SIG-M5 treated with dmso at 0.1 percent for 504 hours (cell line): ENCODE measurements at regions not wholly inside any gene's neighbourhood (a gene's known extent, or its start where the extent isn't known, plus 50 kb on each side); places are given as distances from the start of the nearest gene placed in this dataset.

Experiments used
- DNase-seq: peaks from one replicate; lab custom pipeline; 2025; ENCODE audit not compliant: unreplicated experiment; lab: John Stamatoyannopoulos, UW

- DNase-seq = no peak
Measured at GRCh38 chr20:2234598-2235191, 61.1 kb upstream of the TGM3 start.

- no peak for DNase-seq
Measured at GRCh38 chr20:2236256-2236655, 59.5 kb upstream of the TGM3 start.

GRCh38 chr20:2237059-2237458 lies 58.7 kb upstream of the TGM3 start:
- DNase-seq = no peak

- DNase-seq = no peak
Measured at GRCh38 chr20:2238601-2239000, 57.2 kb upstream of the TGM3 start.

GRCh38 chr20:2240835-2241234 lies 55.0 kb upstream of the TGM3 start:
- no peak for DNase-seq

GRCh38 chr20:2242678-2243077 lies 53.1 kb upstream of the TGM3 start:
- no peak for DNase-seq

- DNase-seq = no peak
Measured at GRCh38 chr20:2244523-2244922, 51.3 kb upstream of the TGM3 start.

GRCh38 chr20:2244993-2245392 lies 50.8 kb upstream of the TGM3 start:
- no peak for DNase-seq

- DNase-seq = no peak
Measured at GRCh38 chr20:2245637-2246036, 50.2 kb upstream of the TGM3 start.
